Thoracic aorta (tissue), 2 donors: ENCODE measurements at regions not wholly inside any gene's neighbourhood (a gene's known extent, or its start where the extent isn't known, plus 50 kb on each side); places are given as distances from the start of the nearest gene placed in this dataset.

Experiments
- ATAC-seq: fragments of 150-250 bp; one replicate; pipeline ENCODE4 v1.8.0; 2017; ENCODE audit warnings: low read depth; ENCODE audit not compliant: insufficient number of reproducible peaks, low FRiP score
- DNase-seq: peaks from one replicate; pipeline ENCODE4 v3.0.0-alpha.2; 2020; ENCODE audit warnings: low spot score
- H3K27ac ChIP-seq, 2 donors: fragments of 200-600 bp; sonication (generic); 1 replicate in 1 of 2; 2 replicates in 1 of 2; pipeline ENCODE4 v1.5.1; 2016; ENCODE audit warnings: mild to moderate bottlenecking in 2 of 2, moderate library complexity in 2 of 2
- H3K27me3 ChIP-seq: fragments of 200-600 bp; sonication (generic); replicated peaks from 2 replicates; pipeline ENCODE4 v1.6.0; 2016; ENCODE audit warnings: mild to moderate bottlenecking; ENCODE audit not compliant: insufficient read depth
- H3K36me3 ChIP-seq: fragments of 200-600 bp; sonication (generic); one replicate; pipeline ENCODE4 v1.5.1; 2016
- H3K4me1 ChIP-seq, 2 donors: fragments of 200-600 bp; sonication (generic); 1 replicate in 1 of 2; 2 replicates in 1 of 2; pipeline versions ENCODE4 v1.5.1 to v1.6.0; 2016; ENCODE audit warnings: low read depth in 2 of 2, mild to moderate bottlenecking in 1 of 2; ENCODE audit not compliant: control insufficient read depth in 1 of 2
- H3K4me3 ChIP-seq: fragments of 200-600 bp; sonication (generic); 2 replicates; pipeline ENCODE4 v1.5.1; 2016; ENCODE audit warnings: mild to moderate bottlenecking
- H3K9me3 ChIP-seq: fragments of 200-600 bp; sonication (generic); 2 replicates; pipeline ENCODE4 v1.5.1; 2016
- TF ChIP-seq, protein P1 (sequence below): fragments of 200-600 bp; sonication (generic); IDR thresholded peaks from one replicate; pipeline ENCODE4 v1.5.1; 2019; ENCODE audit warnings: antibody characterized with exemption

DNA sequence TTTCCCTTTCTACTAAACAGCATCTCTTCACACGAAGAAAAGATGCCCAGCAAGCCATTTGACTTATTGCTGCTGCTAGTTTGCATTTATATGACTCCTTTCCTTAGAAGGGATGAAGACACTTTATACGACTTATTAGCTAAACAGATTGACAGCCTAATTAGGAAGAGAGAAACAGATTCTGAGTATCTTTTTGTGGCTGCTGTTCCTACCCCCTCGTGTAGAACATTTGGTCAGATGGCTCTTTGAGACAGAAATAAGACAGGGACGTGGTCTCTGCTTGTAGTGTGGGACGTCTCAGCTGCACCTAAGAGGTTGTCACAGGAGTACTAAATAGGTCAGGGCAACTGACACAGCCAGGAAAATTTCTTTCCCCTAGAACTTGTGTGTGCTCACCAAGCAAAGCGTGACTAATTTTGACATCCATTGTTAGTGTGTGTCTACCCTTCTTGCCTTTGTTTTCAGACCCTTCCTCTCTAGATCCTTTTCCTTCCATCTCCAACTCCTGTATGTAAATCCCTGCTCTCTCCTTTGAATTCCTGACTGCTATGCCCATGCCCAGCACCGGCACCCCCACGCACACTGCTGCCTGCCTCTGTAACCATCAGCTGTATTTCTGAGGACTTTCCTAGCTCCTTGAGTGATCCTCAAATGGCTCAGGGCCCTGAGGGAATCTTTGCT is 83.2 kb downstream of the DAD1 start:
- DNase-seq (no peak), ATAC-seq (no peak)
- H3K27me3 ChIP-seq: no peaks in the 10 kb centered on the region
- H3K27ac ChIP-seq: no peak overlapping the region
- H3K36me3 ChIP-seq: no peaks in the 10 kb centered on the region
- H3K9me3 ChIP-seq: no peaks in the 10 kb centered on the region
- H3K4me3 ChIP-seq: no peak overlapping the region
- TF ChIP-seq, protein P1, sequence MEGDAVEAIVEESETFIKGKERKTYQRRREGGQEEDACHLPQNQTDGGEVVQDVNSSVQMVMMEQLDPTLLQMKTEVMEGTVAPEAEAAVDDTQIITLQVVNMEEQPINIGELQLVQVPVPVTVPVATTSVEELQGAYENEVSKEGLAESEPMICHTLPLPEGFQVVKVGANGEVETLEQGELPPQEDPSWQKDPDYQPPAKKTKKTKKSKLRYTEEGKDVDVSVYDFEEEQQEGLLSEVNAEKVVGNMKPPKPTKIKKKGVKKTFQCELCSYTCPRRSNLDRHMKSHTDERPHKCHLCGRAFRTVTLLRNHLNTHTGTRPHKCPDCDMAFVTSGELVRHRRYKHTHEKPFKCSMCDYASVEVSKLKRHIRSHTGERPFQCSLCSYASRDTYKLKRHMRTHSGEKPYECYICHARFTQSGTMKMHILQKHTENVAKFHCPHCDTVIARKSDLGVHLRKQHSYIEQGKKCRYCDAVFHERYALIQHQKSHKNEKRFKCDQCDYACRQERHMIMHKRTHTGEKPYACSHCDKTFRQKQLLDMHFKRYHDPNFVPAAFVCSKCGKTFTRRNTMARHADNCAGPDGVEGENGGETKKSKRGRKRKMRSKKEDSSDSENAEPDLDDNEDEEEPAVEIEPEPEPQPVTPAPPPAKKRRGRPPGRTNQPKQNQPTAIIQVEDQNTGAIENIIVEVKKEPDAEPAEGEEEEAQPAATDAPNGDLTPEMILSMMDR: no peak
- peaks cover 15 to 28% of the 10 kb centered on the region in 2 donors for H3K4me1 ChIP-seq

DNA sequence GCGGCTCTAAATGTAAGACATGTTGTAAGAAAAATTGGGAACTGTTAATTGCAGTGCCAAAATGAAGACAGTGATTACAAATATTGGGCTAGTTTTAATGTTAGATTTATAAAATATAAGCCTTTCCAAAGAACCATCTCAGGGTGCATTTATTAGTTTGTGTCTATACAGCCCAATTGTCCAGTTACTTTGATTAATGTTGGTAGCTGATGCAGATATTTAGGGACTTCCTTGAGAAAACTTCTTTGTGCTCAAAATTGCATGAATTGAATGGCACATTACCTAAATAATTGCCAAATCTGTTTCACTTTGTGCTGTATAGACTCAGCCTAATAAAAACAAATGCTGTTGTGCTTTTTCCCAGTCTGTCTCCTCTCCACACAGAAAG is 83.7 kb downstream of the DAD1 start:
- H3K4me3 ChIP-seq: no peak overlapping the region
- H3K27me3 ChIP-seq: no peaks in the 10 kb centered on the region
- H3K9me3 ChIP-seq: no peaks in the 10 kb centered on the region
- no peak overlapping the region for H3K27ac ChIP-seq
- ATAC-seq (no peak), DNase-seq (no peak)
- TF ChIP-seq, protein P1: no peak
- no peaks in the 10 kb centered on the region for H3K36me3 ChIP-seq
- peaks cover 10 to 22% of the 10 kb centered on the region in 2 donors for H3K4me1 ChIP-seq

DNA sequence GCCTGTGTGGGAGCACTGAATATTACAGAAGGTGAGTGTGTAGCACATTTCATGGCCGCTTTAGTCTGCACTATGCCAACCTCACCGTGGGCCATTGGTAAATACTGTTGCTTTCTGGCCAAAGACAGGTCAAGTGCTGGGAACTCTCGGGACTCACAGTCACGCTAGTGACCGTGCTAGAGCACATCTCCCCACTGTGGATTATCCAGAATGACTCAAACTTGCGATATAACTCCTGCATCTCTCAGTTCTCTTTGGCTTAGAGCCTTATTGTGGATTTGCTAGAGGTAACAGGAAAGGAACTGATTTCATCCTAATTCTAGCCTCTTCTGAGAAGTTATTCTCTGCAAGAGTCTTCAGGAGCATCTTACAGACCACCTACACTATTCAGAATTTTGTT is 86.5 kb downstream of the DAD1 start:
- no peak for DNase-seq
- Histone ChIP-seq H3K36me3 (no peaks in the 10 kb centered on the region), H3K4me3 (no peak overlapping the region), H3K4me1 (peaks cover 7 to 16% of the 10 kb centered on the region in 2 donors), H3K27me3 (no peaks in the 10 kb centered on the region), H3K27ac (peak overlapping the region in 1 of 2 donors; percentile 32), H3K9me3 (no peaks in the 10 kb centered on the region)
- TF ChIP-seq, protein P1: no peak
- no peak for ATAC-seq

DNA sequence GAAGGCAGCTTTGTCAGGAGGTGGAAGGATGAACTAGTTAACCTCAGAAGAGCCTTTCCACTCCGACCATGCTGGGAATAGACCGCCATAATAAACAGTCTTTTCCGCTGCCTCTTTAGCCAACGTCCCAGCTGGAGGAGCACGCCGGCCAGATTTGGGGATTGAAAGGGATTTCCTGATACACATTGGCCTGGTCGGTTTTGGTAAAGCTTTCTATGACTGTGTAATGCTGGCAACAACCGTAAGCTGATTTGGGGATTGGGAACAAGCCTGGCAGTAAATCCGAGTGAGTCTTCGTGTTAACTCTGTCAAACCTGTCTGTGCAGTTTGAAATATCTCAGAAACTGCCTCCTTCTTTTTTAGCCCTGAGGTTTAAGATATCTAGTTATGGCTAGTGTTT is 87.0 kb downstream of the DAD1 start:
- peaks cover 7 to 16% of the 10 kb centered on the region in 2 donors for H3K4me1 ChIP-seq
- H3K9me3 ChIP-seq: no peaks in the 10 kb centered on the region
- TF ChIP-seq, protein P1: no peak
- H3K27me3 ChIP-seq: no peaks in the 10 kb centered on the region
- H3K36me3 ChIP-seq: no peaks in the 10 kb centered on the region
- peak overlapping the region in 1 of 2 donors; percentile 32 for H3K27ac ChIP-seq
- no peak overlapping the region for H3K4me3 ChIP-seq
- DNase-seq (no peak), ATAC-seq (peak; percentile 53)

DNA sequence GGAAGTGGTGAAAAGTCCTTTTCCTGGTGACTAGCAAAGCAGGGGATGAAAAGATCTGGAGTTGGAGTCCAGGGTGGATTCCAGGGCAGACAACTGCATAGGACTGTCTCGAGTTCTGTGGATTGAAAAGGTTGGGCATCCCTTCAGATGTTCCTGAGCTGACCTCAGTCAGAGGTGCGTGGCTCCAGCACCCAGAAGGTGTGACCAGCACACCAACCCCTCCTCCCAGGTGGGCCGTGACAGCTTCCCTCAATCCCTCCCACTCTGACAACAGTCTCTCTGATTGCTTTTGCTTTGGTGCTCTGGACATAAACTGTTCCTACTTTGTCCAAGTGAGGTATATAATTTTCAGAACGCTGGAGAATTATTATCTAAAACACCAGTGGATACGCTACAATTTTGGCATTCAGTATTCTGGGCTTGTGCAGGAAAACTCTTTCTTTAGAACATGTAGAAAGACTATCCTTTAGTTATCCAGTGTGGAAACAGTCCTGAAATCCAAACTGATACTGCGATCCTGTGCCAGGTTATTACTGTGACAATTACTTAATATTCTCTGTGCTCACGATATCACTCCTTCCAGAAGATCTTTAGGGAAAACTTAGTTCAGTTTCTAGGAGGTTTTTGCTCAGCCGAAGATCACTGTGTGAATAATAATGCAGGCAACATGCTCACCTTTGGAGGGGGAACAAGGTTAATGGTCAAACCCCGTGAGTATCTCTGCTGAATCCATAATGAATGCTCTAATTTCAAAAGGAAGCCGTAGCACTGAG is 87.9 kb downstream of the DAD1 start:
- no peaks in the 10 kb centered on the region for H3K36me3 ChIP-seq
- DNase-seq: no peak
- no peak overlapping the region for H3K27ac ChIP-seq
- H3K9me3 ChIP-seq: no peaks in the 10 kb centered on the region
- TF ChIP-seq, protein P1: no peak
- ATAC-seq: no peak
- no peaks in the 10 kb centered on the region for H3K27me3 ChIP-seq
- no peak overlapping the region for H3K4me3 ChIP-seq
- peaks cover 7 to 16% of the 10 kb centered on the region in 2 donors for H3K4me1 ChIP-seq
